ENCODE measurements at regions not wholly inside any gene's neighbourhood (a gene's known extent, or its start where the extent isn't known, plus 50 kb on each side); places are given as distances from the start of the nearest gene placed in this dataset.

DNA sequence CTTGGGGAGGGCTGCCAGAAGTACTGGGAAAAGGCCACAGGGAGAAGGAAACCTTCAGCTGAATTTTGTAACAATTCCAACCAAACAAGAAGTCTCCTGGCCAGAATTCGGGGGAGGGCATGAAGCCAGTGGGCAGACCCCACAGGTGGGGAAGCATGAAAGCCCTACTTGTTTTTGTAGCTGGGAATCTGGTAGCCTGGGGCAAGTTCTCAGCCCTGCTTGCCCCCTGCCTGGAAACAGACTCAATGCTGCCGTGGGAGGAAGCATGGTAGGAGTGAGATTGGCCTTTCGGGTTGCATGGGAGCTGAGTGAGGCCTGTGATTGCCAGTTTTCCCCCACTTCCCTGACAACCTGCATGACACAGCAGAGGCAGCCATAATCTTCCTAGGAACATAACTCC, 259.2 kb upstream of the RMST start:
- TF ChIP-seq, protein P1, sequence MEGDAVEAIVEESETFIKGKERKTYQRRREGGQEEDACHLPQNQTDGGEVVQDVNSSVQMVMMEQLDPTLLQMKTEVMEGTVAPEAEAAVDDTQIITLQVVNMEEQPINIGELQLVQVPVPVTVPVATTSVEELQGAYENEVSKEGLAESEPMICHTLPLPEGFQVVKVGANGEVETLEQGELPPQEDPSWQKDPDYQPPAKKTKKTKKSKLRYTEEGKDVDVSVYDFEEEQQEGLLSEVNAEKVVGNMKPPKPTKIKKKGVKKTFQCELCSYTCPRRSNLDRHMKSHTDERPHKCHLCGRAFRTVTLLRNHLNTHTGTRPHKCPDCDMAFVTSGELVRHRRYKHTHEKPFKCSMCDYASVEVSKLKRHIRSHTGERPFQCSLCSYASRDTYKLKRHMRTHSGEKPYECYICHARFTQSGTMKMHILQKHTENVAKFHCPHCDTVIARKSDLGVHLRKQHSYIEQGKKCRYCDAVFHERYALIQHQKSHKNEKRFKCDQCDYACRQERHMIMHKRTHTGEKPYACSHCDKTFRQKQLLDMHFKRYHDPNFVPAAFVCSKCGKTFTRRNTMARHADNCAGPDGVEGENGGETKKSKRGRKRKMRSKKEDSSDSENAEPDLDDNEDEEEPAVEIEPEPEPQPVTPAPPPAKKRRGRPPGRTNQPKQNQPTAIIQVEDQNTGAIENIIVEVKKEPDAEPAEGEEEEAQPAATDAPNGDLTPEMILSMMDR (IDR thresholded peaks at IDR 0.05; ENCODE audit: low read depth, low read length, missing control alignments), result no peak
- in situ Hi-C loops (cut with HindIII; ENCODE audit: low sequenced_read_pairs), result no loop called here
- no peak overlapping the region for H3K4me3 ChIP-seq (ENCODE audit: low read depth, low read length)
- DNase-seq (ENCODE audit: low read depth), result no peak

DNA sequence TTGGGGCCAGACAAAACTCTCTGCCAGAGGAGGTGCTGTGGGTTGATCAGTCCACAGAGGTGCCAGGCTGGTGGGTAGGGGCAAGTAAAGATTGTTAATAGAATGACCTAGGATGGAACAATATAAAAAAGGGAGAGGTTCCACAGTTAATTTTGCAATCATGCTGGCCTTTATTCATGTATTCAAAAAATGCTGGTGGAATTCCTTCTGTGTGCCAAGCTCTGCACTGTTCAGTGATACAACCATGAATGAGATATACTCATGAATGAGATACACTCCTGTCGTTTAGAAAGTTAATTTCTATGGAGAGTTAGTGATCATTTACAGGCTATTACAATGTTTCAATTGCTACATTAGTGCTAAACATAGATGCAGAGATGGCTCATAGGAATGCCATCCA, 252.6 kb upstream of the RMST start:
- H3K4me3 ChIP-seq (ENCODE audit: low read depth, low read length), result no peak overlapping the region
- TF ChIP-seq, protein P1 (IDR thresholded peaks at IDR 0.05; ENCODE audit: low read depth, low read length, missing control alignments), result no peak
- DNase-seq (ENCODE audit: low read depth), result no peak
- in situ Hi-C loops (cut with HindIII; ENCODE audit: low sequenced_read_pairs), result no loop called here

DNA sequence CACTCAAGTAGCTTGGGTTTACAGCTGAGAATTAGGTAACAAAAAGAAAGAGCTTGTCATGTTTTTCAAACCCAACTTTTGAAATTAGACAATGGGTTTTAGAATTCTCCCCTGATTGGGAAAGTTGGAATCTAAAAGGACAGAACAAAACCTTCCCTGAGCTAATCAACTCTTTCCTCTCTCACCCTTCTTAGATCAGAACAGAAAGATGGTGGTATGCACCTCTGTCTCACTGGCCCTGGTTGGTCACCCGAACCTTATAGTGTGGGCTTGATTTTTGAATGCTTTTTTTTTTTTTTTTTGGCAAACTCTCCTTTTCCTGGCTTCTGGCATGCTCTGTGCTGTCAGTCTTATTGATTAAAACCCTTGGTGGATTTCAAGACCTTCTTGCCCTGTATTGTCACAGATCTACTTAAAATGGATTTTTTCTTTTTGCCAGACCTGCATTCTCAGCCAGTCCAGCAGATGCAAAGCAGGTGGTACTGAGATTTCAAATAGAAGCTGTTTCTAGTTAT, 251.1 kb upstream of the RMST start:
- TF ChIP-seq, protein P1 (IDR thresholded peaks at IDR 0.05; ENCODE audit: low read depth, low read length, missing control alignments), result no peak
- DNase-seq (ENCODE audit: low read depth), result no peak
- no peak overlapping the region for H3K4me3 ChIP-seq (ENCODE audit: low read depth, low read length)
- in situ Hi-C loops (cut with HindIII; ENCODE audit: low sequenced_read_pairs), result no loop called here

DNA sequence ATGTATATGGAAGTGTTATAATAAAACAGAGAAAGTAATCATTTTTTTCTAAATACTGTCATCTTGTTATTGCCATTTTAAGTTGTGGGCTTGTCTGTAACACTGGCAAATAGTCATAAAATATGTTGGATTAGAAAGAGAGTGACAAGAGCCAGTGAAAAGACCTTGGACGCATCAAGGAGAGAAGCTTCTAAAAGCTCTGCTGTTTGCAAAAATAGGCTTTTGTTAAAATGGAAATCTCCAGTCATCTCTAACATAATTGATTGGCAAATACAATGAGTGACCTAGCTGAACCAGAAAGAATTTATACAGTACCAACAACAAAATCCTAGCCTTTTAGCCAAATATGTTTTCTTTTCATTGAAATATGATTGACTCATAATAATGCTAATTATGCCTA, 245.8 kb upstream of the RMST start:
- TF ChIP-seq, protein P1 (IDR thresholded peaks at IDR 0.05; ENCODE audit: low read depth, low read length, missing control alignments), result no peak
- in situ Hi-C loops (cut with HindIII; ENCODE audit: low sequenced_read_pairs), result no loop called here
- no peak overlapping the region for H3K4me3 ChIP-seq (ENCODE audit: low read depth, low read length)
- no peak for DNase-seq (ENCODE audit: low read depth)

DNA sequence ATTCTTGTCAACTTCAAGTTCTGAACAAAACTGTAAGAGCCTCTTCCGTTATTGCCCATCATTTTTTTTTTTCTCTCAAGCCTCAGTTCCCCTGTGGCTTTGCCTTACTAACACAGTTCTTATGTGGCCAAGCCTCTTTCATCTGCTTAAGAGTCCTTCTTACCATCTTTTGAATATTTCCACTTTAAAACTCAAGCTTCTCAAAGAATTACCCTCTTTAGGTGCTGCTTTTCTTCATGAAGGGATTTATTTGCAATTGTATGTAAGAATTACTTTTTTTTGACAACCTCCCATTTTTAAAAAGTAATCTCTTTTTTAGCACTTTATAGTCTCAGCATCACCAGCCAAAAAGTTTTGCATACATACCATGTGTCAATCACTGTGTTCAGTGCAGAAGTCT, 240.2 kb upstream of the RMST start:
- H3K4me3 ChIP-seq (ENCODE audit: low read depth, low read length), result no peak overlapping the region
- in situ Hi-C loops (cut with HindIII; ENCODE audit: low sequenced_read_pairs), result loop anchor here (5.0 kb wide), 1 partner anchor 50 kb away; no protein-coding TSS in a partner anchor
- TF ChIP-seq, protein P1 (IDR thresholded peaks at IDR 0.05; ENCODE audit: low read depth, low read length, missing control alignments), result no peak
- no peak for DNase-seq (ENCODE audit: low read depth)

DNA sequence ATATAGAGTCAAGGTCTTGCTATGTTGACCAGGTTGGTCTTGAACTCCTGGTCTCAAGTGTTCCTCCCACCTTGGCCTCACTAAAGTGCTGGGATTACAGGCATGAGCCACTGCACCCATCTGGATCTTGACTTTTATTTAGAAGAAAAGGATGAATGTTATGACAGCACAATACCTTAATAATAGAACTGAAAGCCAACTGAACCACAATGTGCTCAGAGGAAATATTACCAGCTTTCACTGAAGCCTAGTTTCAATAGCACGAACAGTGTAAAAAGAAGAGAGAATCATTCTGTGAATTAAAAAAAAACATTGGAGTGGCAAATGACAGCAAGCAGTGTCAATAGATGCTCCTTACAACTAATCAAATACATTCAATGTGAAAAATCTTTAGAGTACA, 239.2 kb upstream of the RMST start:
- no peak for DNase-seq (ENCODE audit: low read depth)
- in situ Hi-C loops (cut with HindIII; ENCODE audit: low sequenced_read_pairs), result loop anchor here (5.0 kb wide), 1 partner anchor 49 kb away; no protein-coding TSS in a partner anchor
- TF ChIP-seq, protein P1 (IDR thresholded peaks at IDR 0.05; ENCODE audit: low read depth, low read length, missing control alignments), result no peak
- no peak overlapping the region for H3K4me3 ChIP-seq (ENCODE audit: low read depth, low read length)

Data from astrocyte of the cerebellum (primary cell).